Gastroesophageal sphincter (tissue), 4 donors: ENCODE measurements at regions not wholly inside any gene's neighbourhood (a gene's known extent, or its start where the extent isn't known, plus 50 kb on each side); places are given as distances from the start of the nearest gene placed in this dataset.

Experiments used
- ATAC-seq: fragments of 150-250 bp; one replicate; pipeline ENCODE4 v1.9.1; 2016; ENCODE audit warnings: mild to moderate bottlenecking, moderate library complexity
- H3K27ac ChIP-seq, 4 donors: fragments of 200-600 bp; sonication (generic) in 3 of 4; 1 replicate in 3 of 4; 2 replicates in 1 of 4; pipeline ENCODE4 v1.5.1; 2016 to 2019
- H3K27me3 ChIP-seq: fragments of 200-600 bp; sonication (generic); one replicate; pipeline ENCODE4 v1.5.1; 2019
- H3K36me3 ChIP-seq, 2 donors: fragments of 200-600 bp; sonication (generic); one replicate each; pipeline ENCODE4 v1.5.1; 2019; ENCODE audit warnings: control low read depth in 1 of 2
- H3K4me1 ChIP-seq, 3 donors: fragments of 200-600 bp; sonication (generic); 1 replicate in 2 of 3; 2 replicates in 1 of 3; pipeline ENCODE4 v1.5.1; 2016 to 2019; ENCODE audit warnings: control low read depth in 2 of 3
- H3K4me3 ChIP-seq, 2 donors: fragments of 200-600 bp; sonication (generic); one replicate each; pipeline ENCODE4 v1.5.1; 2019; ENCODE audit warnings: mild to moderate bottlenecking in 1 of 2, moderate library complexity in 1 of 2
- H3K9me3 ChIP-seq, 3 donors: fragments of 200-600 bp; sonication (generic); one replicate each; pipeline ENCODE4 v1.5.1; 2017 to 2019; ENCODE audit warnings: control low read depth in 2 of 3
- CTCF ChIP-seq, 4 experiments: fragments of 200-600 bp in 2 of 4; fragments of 450-650 bp in 2 of 4; sonication (generic) in 1 of 4; IDR thresholded peaks; one replicate each; pipeline ENCODE4 v1.5.1; 2017 to 2019; ENCODE audit warnings: antibody characterized with exemption in 4 of 4, mild to moderate bottlenecking in 2 of 4, moderate library complexity in 2 of 4
- EP300 ChIP-seq: sonication (generic); formaldehyde crosslinking; IDR thresholded peaks from one replicate; pipeline ENCODE4 v1.6.1; 2017; ENCODE audit warnings: antibody characterized with exemption, mild to moderate bottlenecking
- POLR2A ChIP-seq, 2 donors: fragments of 450-650 bp; IDR thresholded peaks; one replicate each; pipeline ENCODE4 v1.6.1; 2017; ENCODE audit warnings: antibody characterized with exemption in 2 of 2, mild to moderate bottlenecking in 2 of 2, moderate library complexity in 1 of 2
- POLR2AphosphoS5 ChIP-seq: sonication (generic); formaldehyde crosslinking; IDR thresholded peaks from one replicate; pipeline ENCODE4 v1.6.1; 2017; ENCODE audit warnings: antibody characterized with exemption
- WGBS, 2 donors: methylation state at CpG; one replicate each; pipeline ENCODE4 v1.1.5; 2018; ENCODE audit warnings: low coverage in 1 of 2; 5-methylcytosine and 5-hydroxymethylcytosine counted together

GRCh38 chr2:12587228-12587627, 129.5 kb upstream of the TRIB2 start:
- no peaks in the 10 kb centered on the region for H3K4me1 ChIP-seq
- WGBS, 2 donors: 100% methylated on average over 2 of the region's 2 CpGs
- no peak overlapping the region for H3K27ac ChIP-seq
- no peaks in the 10 kb centered on the region for H3K27me3 ChIP-seq
- ATAC-seq: no peak
- TF ChIP-seq EP300 (no peak), CTCF (IDR thresholded peaks at IDR 0.05) (no peak), POLR2A (IDR thresholded peaks at IDR 0.05) (peak in 1 of 2 donors; percentile 3), POLR2AphosphoS5 (no peak)
- H3K36me3 ChIP-seq: no peaks in the 10 kb centered on the region
- no peaks in the 10 kb centered on the region for H3K9me3 ChIP-seq
- no peak overlapping the region for H3K4me3 ChIP-seq

GRCh38 chr2:12587729-12588522, 128.8 kb upstream of the TRIB2 start:
- Histone ChIP-seq H3K9me3 (no peaks in the 10 kb centered on the region), H3K36me3 (no peaks in the 10 kb centered on the region), H3K27me3 (no peaks in the 10 kb centered on the region), H3K4me1 (no peaks in the 10 kb centered on the region), H3K27ac (no peak overlapping the region), H3K4me3 (no peak overlapping the region)
- 62 to 70% methylated on average over 2 to 4 of the region's 4 CpGs for WGBS, 2 donors
- TF ChIP-seq POLR2A (IDR thresholded peaks at IDR 0.05): no peak
- peak; percentile 29 for TF ChIP-seq POLR2AphosphoS5
- peak; percentile 68 for ATAC-seq

GRCh38 chr2:12588986-12589385, 127.8 kb upstream of the TRIB2 start:
- Histone ChIP-seq H3K36me3 (no peaks in the 10 kb centered on the region), H3K4me3 (no peak overlapping the region), H3K27me3 (no peaks in the 10 kb centered on the region), H3K9me3 (no peaks in the 10 kb centered on the region), H3K4me1 (no peaks in the 10 kb centered on the region), H3K27ac (no peak overlapping the region)
- no peak for TF ChIP-seq POLR2AphosphoS5
- no peak for TF ChIP-seq POLR2A (IDR thresholded peaks at IDR 0.05)
- no peak for ATAC-seq
- WGBS, 2 donors: 94 to 97% methylated on average over 5 of the region's 5 CpGs

GRCh38 chr2:12589802-12590320, 126.9 kb upstream of the TRIB2 start:
- Histone ChIP-seq H3K27ac (no peak overlapping the region), H3K9me3 (no peaks in the 10 kb centered on the region), H3K36me3 (no peaks in the 10 kb centered on the region), H3K4me1 (no peaks in the 10 kb centered on the region), H3K27me3 (no peaks in the 10 kb centered on the region), H3K4me3 (no peak overlapping the region)
- ATAC-seq: no peak
- 59 to 78% methylated on average over 5 of the region's 5 CpGs for WGBS, 2 donors
- no peak for TF ChIP-seq POLR2A (IDR thresholded peaks at IDR 0.05)
- TF ChIP-seq POLR2AphosphoS5: no peak
- no peak for TF ChIP-seq EP300
- no peak for TF ChIP-seq CTCF (IDR thresholded peaks at IDR 0.05)

- no peak overlapping the region for H3K27ac ChIP-seq
- H3K27me3 ChIP-seq: no peaks in the 10 kb centered on the region
- TF ChIP-seq POLR2AphosphoS5 (no peak), POLR2A (IDR thresholded peaks at IDR 0.05) (no peak), CTCF (IDR thresholded peaks at IDR 0.05) (no peak), EP300 (no peak)
- H3K4me3 ChIP-seq: no peak overlapping the region
- WGBS, 2 donors: 70 to 87% methylated on average over 3 of the region's 3 CpGs
- H3K9me3 ChIP-seq: no peaks in the 10 kb centered on the region
- ATAC-seq: no peak
- no peaks in the 10 kb centered on the region for H3K4me1 ChIP-seq
- H3K36me3 ChIP-seq: no peaks in the 10 kb centered on the region
Observed at GRCh38 chr2:12592296-12592695, 124.4 kb upstream of the TRIB2 start.

GRCh38 chr2:12594590-12594989, 122.1 kb upstream of the TRIB2 start:
- Histone ChIP-seq H3K36me3 (no peaks in the 10 kb centered on the region), H3K9me3 (no peaks in the 10 kb centered on the region), H3K27me3 (no peaks in the 10 kb centered on the region), H3K4me3 (no peak overlapping the region), H3K4me1 (no peaks in the 10 kb centered on the region), H3K27ac (no peak overlapping the region)
- WGBS, 2 donors: 77 to 86% methylated on average over 2 to 3 of the region's 4 CpGs
- TF ChIP-seq POLR2A (IDR thresholded peaks at IDR 0.05) (no peak), EP300 (no peak), CTCF (IDR thresholded peaks at IDR 0.05) (no peak), POLR2AphosphoS5 (no peak)
- no peak for ATAC-seq
